Mammary epithelial cell (primary cell): ENCODE measurements at regions not wholly inside any gene's neighbourhood (a gene's known extent, or its start where the extent isn't known, plus 50 kb on each side); places are given as distances from the start of the nearest gene placed in this dataset.

Experiments
- EZH2 ChIP-seq: IDR thresholded peaks from 2 replicates; pipeline ENCODE4 v1.6.1; 2012; ENCODE audit warnings: low read length, inconsistent platforms, borderline replicate concordance
- TF ChIP-seq, protein P1 (sequence below), 2 donors: IDR thresholded peaks in 1 of 2; conservative IDR thresholded peaks in 1 of 2; 2 replicates each; pipeline ENCODE4 v1.5.1; 2011 to 2012; ENCODE audit warnings: inconsistent platforms in 2 of 2, low read length in 2 of 2, mild to moderate bottlenecking in 2 of 2, control low read depth in 1 of 2, low read depth in 1 of 2; ENCODE audit not compliant: insufficient read depth in 1 of 2; ENCODE audit errors: extremely low read depth in 1 of 2

DNA sequence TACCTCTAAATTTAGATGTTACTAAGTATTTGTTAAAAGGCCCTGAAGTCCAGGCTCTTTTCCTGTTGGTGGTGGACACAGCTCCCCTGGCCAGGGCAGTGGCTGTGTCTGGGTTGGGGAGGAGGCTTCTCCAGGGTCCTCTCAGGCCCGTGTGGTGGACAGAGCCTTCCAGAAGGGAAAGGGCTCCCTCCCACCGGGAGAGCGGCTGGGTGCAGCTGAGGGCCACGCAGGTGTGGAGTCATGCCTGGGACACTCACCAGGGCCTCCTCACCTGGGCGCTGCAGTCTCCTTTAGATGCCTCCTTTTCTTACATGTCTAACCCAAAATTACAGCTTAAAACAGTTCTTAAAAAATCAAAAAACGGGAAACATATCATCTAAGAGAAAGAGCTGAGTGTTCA is 128.2 kb upstream of the TCERG1L start:
- TF ChIP-seq, protein P1, sequence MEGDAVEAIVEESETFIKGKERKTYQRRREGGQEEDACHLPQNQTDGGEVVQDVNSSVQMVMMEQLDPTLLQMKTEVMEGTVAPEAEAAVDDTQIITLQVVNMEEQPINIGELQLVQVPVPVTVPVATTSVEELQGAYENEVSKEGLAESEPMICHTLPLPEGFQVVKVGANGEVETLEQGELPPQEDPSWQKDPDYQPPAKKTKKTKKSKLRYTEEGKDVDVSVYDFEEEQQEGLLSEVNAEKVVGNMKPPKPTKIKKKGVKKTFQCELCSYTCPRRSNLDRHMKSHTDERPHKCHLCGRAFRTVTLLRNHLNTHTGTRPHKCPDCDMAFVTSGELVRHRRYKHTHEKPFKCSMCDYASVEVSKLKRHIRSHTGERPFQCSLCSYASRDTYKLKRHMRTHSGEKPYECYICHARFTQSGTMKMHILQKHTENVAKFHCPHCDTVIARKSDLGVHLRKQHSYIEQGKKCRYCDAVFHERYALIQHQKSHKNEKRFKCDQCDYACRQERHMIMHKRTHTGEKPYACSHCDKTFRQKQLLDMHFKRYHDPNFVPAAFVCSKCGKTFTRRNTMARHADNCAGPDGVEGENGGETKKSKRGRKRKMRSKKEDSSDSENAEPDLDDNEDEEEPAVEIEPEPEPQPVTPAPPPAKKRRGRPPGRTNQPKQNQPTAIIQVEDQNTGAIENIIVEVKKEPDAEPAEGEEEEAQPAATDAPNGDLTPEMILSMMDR (conservative IDR thresholded peaks at IDR 0.05 in 1 of 2, IDR thresholded peaks at IDR 0.05 in 1 of 2; ENCODE audit: extremely low read depth in 1 of 2, insufficient read depth in 1 of 2, low read depth in 1 of 2, low read length in 2 of 2), result no peak
- TF ChIP-seq EZH2, result no peak
